Epithelial cell of proximal tubule (primary cell): ENCODE measurements at regions not wholly inside any gene's neighbourhood (a gene's known extent, or its start where the extent isn't known, plus 50 kb on each side); places are given as distances from the start of the nearest gene placed in this dataset.

Experiments used
- DNase-seq: peaks from one replicate; pipeline ENCODE4 v3.0.0-alpha.2; 2011; ENCODE audit warnings: low read depth
- H3K4me3 ChIP-seq: 2 replicates; pipeline ENCODE4 v1.5.1; 2011; ENCODE audit warnings: low read depth, mild to moderate bottlenecking, low read length
- TF ChIP-seq, protein P1 (sequence below): conservative IDR thresholded peaks from 2 replicates; pipeline ENCODE4 v1.5.1; 2012; ENCODE audit warnings: low read depth, mild to moderate bottlenecking, low read length

DNA sequence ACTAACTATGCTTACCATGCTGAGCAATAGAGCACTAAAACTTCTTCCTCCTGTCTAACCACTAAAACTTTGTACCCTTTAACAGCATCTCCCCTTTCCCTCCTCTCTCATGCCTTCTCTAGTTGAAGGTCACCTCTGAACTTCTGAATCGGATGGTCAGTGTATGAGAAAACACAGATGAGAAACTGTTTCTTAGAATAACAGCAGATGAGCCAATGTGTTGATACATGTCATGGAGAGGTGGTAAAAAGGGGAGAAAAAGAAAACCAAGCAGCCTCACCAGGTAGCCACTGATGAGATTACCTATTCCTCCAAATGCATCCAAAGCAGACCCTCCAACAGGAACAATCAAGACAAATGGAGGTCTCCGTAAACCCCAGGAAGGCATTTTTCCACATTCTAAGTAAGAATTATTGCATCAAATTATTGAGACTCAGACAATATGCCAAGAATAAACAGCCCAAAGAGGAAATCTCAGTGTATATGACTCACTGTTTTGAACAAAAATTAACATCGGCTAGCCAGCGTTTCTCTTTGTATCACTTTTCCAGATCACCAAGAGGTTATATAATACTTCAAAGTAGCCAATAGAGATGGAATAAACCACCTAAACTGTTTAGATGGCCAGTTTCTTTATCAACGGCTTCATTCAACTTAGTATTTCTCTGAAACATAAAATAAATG lies 793.3 kb upstream of the SOX9 start:
- no peak for DNase-seq

DNA sequence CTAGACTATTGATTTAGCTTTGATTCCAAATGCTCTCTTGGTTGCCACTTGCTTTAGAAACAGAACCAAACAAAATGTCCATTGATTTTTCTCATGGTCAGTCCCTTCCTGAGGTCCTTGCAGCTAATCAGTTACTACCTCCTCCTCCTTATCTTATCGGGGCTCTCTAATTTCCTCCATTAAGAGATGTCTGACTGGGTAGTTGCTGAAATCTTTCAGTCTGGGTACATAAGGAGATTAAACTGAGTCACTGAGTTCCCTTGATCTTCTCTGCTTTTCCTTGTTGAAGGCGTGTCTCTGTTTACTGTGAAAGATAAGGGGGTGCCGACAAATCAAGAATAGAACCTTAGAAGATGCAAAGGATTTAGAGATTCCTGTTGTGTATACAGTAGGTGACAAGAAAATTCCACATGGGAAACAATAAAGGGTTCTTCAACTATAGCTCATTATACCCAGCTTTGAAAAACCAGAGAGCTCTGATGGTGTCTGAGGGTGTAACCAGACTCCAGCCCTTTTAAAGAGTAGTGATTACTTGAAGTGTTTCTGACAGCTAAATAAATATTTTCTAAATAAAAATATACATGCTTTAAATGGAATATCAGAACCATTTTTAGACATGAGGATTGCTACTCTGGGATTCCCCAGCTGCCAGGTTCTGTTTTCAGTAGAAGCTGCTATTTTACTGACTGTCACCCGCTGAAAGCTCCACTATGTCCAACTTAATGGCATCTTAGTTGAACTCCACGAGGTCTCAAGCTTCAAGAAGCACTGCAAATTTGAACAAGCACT lies 791.3 kb upstream of the SOX9 start:
- TF ChIP-seq, protein P1, sequence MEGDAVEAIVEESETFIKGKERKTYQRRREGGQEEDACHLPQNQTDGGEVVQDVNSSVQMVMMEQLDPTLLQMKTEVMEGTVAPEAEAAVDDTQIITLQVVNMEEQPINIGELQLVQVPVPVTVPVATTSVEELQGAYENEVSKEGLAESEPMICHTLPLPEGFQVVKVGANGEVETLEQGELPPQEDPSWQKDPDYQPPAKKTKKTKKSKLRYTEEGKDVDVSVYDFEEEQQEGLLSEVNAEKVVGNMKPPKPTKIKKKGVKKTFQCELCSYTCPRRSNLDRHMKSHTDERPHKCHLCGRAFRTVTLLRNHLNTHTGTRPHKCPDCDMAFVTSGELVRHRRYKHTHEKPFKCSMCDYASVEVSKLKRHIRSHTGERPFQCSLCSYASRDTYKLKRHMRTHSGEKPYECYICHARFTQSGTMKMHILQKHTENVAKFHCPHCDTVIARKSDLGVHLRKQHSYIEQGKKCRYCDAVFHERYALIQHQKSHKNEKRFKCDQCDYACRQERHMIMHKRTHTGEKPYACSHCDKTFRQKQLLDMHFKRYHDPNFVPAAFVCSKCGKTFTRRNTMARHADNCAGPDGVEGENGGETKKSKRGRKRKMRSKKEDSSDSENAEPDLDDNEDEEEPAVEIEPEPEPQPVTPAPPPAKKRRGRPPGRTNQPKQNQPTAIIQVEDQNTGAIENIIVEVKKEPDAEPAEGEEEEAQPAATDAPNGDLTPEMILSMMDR, result no peak
- no peak overlapping the region for H3K4me3 ChIP-seq
- no peak for DNase-seq

More for the DNA sequence above, 793.3 kb upstream of the SOX9 start:
- H3K4me3 ChIP-seq, result no peak overlapping the region
- TF ChIP-seq, protein P1, result no peak

DNA sequence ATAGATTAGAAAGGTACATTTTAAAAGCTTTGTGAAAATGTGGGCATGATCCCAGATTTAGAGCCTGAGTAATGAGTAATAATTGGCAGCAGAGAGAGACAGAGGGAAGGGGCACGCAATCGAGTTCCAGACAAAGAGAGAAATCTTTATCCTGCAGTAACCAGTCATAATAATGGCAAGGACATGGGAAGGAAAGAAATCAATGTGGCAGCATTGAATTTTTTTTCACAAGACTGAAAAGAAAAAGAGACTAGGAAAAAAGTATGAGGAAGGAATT lies 790.8 kb upstream of the SOX9 start:
- no peak for DNase-seq
- TF ChIP-seq, protein P1, result no peak

DNA sequence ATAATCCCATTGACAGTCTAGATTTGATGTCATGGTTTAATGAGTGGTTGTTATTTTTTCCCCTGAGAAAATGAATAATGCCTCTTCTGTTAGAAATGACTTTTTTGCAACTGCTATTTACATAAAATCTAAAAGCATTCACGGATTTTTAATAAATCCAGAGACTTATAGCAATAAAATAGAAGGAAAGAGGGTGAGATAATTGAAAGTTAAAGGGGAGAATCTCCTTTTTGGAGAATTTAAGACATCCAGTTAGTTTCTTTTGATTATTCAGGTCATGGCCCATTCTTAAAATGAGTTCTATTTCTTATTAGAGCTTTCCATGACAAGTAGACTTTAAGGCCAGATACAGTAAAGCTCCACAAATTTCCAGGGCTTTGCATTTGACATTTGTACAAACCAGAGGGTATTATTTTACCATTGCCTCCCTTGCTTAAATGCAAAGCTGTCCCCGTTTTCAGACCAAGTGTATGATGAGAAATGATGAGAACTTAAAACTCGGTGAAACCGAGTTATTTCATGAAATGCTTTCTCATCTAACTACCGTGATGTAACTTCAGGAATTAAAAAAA lies 789.0 kb upstream of the SOX9 start:
- TF ChIP-seq, protein P1, result no peak
- H3K4me3 ChIP-seq, result no peak overlapping the region
- DNase-seq, result no peak

More for the DNA sequence above, 790.8 kb upstream of the SOX9 start:
- no peak overlapping the region for H3K4me3 ChIP-seq

DNA sequence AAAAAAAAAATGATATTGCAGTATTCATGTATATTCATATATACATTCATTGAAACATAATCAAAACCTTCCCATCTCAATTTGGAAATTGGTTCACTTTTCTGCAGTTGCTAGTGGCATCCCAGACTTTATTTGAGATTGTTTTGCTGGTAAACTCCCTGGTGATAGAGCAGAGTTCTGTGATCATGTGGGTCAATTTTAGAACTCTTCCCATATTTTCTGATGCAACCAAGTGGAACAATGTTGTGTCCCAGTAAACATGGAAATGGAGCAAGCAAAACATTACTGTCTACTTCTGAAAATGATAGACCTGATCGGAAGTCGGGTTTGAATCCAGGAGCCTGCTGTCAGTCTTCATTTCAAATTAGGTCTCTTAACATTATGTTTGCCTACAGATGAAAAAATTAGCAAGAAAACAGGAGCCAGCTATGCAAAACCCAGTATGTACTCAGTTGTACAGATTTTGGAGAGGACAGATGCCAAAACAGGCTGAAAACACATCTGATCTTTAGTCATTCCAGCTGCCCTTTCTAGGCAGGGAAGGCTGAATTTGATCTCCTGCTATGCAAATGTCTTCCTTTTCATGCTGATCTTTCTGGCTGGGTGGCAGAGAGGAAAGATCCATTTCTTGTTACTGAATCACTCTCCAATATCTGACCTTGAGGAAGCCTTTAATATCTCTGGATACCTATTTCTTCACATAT lies 786.6 kb upstream of the SOX9 start:
- TF ChIP-seq, protein P1, result no peak
- no peak for DNase-seq
- H3K4me3 ChIP-seq, result no peak overlapping the region

DNA sequence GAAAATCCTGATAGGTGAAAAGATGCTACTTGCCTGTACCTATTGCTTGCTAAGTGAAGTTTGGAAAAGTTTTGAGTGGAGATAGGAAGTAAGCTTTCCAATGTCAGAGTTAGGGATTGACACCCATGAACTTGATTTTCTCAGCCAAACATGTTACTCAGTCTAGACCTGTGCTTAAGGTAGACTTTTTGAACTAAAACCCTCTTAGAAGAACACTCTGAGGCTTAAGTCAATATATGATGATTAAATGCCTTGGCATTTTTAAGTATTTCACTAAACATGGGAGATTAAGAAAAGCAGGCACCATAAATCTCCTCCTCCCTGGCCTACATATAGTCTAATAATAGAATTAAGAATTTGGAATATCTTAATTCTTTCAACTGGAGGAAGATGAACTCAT lies 785.6 kb upstream of the SOX9 start:
- H3K4me3 ChIP-seq, result no peak overlapping the region
- DNase-seq, result no peak
- TF ChIP-seq, protein P1, result no peak
